ENCODE measurements at regions not wholly inside any gene's neighbourhood (a gene's known extent, or its start where the extent isn't known, plus 50 kb on each side); places are given as distances from the start of the nearest gene placed in this dataset.

DNA sequence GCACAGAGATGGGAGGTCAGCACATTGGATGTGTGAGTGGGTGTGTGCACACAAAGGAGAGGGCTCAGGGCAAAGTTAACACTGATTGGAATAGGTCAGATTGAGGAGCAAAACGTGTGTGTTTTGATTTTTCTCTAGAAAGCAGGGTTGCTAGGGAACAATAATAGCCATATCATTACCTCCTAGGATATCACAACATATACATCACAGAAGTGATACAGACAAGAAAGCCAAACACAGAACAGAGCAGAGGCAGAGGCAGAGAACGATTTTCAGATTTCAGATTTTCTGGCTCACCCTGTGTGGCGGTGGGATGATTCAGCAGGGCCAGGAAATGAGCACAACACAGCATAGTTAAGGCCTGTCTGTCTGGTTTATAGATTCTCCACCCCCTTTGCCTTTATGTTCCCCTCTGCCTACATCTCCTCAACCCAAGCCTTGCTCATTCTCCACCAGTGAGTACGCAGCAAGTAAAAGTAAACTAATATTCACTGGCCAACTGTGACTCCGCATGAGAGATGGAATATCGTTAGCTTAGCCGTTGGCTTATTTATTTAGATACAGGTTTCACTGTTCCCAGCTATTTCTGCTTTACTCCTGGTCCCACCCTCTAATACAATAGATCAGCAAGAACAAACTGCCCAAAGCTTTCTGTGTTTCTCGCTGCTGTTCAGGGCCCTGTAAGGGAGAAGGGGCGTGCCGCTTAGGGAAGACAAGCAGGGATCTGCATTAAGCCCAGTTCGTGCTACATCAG is 182.7 kb upstream of the TSC22D1 start:
- TF ChIP-seq, protein P1, sequence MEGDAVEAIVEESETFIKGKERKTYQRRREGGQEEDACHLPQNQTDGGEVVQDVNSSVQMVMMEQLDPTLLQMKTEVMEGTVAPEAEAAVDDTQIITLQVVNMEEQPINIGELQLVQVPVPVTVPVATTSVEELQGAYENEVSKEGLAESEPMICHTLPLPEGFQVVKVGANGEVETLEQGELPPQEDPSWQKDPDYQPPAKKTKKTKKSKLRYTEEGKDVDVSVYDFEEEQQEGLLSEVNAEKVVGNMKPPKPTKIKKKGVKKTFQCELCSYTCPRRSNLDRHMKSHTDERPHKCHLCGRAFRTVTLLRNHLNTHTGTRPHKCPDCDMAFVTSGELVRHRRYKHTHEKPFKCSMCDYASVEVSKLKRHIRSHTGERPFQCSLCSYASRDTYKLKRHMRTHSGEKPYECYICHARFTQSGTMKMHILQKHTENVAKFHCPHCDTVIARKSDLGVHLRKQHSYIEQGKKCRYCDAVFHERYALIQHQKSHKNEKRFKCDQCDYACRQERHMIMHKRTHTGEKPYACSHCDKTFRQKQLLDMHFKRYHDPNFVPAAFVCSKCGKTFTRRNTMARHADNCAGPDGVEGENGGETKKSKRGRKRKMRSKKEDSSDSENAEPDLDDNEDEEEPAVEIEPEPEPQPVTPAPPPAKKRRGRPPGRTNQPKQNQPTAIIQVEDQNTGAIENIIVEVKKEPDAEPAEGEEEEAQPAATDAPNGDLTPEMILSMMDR (IDR thresholded peaks at IDR 0.05; ENCODE audit: poor library complexity): no peak
- TF ChIP-seq EZH2phosphoT487 (IDR thresholded peaks at IDR 0.05; ENCODE audit: low read depth, severe bottlenecking, unreplicated experiment) (no peak), EZH2 (IDR thresholded peaks at IDR 0.05; ENCODE audit: borderline replicate concordance) (no peak)
